ENCODE measurements at regions not wholly inside any gene's neighbourhood (a gene's known extent, or its start where the extent isn't known, plus 50 kb on each side); places are given as distances from the start of the nearest gene placed in this dataset.

- no peak for TF ChIP-seq RELA (CRISPR knock-in tag; IDR thresholded peaks at IDR 0.05; ENCODE audit: borderline replicate concordance)
These were observed 223.7 kb upstream of the SEMA6D start (continued) for GRCh38 chr15:47493357-47494247.

- no peak for DNase-seq (ENCODE audit: low spot score)
- TF ChIP-seq HMGA2 (CRISPR knock-in tag; IDR thresholded peaks at IDR 0.05) (no peak), EMX1 (CRISPR knock-in tag; IDR thresholded peaks at IDR 0.05) (no peak), SMAD4 (CRISPR knock-in tag; IDR thresholded peaks at IDR 0.05) (no peak), ZNF671 (CRISPR knock-in tag; IDR thresholded peaks at IDR 0.05) (no peak), ZNF232 (CRISPR knock-in tag; IDR thresholded peaks at IDR 0.05) (no peak), TEAD1 (CRISPR knock-in tag; IDR thresholded peaks at IDR 0.05) (no peak), ZBTB21 (CRISPR knock-in tag; IDR thresholded peaks at IDR 0.05; ENCODE audit: borderline replicate concordance) (no peak), ZNF396 (CRISPR knock-in tag; IDR thresholded peaks at IDR 0.05; ENCODE audit: borderline replicate concordance) (no peak), NR3C1 (CRISPR knock-in tag; conservative IDR thresholded peaks at IDR 0.05; ENCODE audit: low read depth) (no peak), JAZF1 (CRISPR knock-in tag; IDR thresholded peaks at IDR 0.05) (no peak), MYBL2 (CRISPR knock-in tag; IDR thresholded peaks at IDR 0.05) (no peak), STAT6 (CRISPR knock-in tag; conservative IDR thresholded peaks at IDR 0.05; ENCODE audit: low read depth) (no peak)
- TF ChIP-seq, protein P1, sequence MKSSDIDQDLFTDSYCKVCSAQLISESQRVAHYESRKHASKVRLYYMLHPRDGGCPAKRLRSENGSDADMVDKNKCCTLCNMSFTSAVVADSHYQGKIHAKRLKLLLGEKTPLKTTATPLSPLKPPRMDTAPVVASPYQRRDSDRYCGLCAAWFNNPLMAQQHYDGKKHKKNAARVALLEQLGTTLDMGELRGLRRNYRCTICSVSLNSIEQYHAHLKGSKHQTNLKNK (CRISPR knock-in tag; IDR thresholded peaks at IDR 0.05), result no peak
- TF ChIP-seq, protein P2, sequence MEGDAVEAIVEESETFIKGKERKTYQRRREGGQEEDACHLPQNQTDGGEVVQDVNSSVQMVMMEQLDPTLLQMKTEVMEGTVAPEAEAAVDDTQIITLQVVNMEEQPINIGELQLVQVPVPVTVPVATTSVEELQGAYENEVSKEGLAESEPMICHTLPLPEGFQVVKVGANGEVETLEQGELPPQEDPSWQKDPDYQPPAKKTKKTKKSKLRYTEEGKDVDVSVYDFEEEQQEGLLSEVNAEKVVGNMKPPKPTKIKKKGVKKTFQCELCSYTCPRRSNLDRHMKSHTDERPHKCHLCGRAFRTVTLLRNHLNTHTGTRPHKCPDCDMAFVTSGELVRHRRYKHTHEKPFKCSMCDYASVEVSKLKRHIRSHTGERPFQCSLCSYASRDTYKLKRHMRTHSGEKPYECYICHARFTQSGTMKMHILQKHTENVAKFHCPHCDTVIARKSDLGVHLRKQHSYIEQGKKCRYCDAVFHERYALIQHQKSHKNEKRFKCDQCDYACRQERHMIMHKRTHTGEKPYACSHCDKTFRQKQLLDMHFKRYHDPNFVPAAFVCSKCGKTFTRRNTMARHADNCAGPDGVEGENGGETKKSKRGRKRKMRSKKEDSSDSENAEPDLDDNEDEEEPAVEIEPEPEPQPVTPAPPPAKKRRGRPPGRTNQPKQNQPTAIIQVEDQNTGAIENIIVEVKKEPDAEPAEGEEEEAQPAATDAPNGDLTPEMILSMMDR (IDR thresholded peaks at IDR 0.05), result no peak
- Mint-ChIP-seq H3K27me3 (ENCODE audit: low read depth) (no peaks in the 10 kb centered on the region), H3K4me1 (peaks cover 3% of the 10 kb centered on the region), H3K27ac (no peak overlapping the region), H3K4me3 (no peak overlapping the region), H3K36me3 (no peaks in the 10 kb centered on the region), H3K9me3 (no peaks in the 10 kb centered on the region)
- ChIA-PET POLR2A (no interaction called here), CTCF (interaction anchor here (1.7 kb wide), 1 partner anchor 25 kb away, joined by 6 read pairs; no protein-coding TSS in a partner anchor)
- ATAC-seq, result no peak
These were observed 220.7 kb upstream of the SEMA6D start for GRCh38 chr15:47496343-47497185.

- H3K27ac Mint-ChIP-seq, result no peak overlapping the region
- H3K4me1 Mint-ChIP-seq, result no peaks in the 10 kb centered on the region
- H3K27me3 Mint-ChIP-seq (ENCODE audit: low read depth), result no peaks in the 10 kb centered on the region
- H3K4me3 Mint-ChIP-seq, result no peak overlapping the region
- ATAC-seq (no peak), DNase-seq (ENCODE audit: low spot score) (no peak)
- no peaks in the 10 kb centered on the region for H3K36me3 Mint-ChIP-seq
- ChIA-PET CTCF (interaction anchor here (1.2 kb wide), 1 partner anchor 127 kb away, joined by 4 read pairs; no protein-coding TSS in a partner anchor), POLR2A (no interaction called here)
- H3K9me3 Mint-ChIP-seq, result no peaks in the 10 kb centered on the region
- TF ChIP-seq, protein P3, sequence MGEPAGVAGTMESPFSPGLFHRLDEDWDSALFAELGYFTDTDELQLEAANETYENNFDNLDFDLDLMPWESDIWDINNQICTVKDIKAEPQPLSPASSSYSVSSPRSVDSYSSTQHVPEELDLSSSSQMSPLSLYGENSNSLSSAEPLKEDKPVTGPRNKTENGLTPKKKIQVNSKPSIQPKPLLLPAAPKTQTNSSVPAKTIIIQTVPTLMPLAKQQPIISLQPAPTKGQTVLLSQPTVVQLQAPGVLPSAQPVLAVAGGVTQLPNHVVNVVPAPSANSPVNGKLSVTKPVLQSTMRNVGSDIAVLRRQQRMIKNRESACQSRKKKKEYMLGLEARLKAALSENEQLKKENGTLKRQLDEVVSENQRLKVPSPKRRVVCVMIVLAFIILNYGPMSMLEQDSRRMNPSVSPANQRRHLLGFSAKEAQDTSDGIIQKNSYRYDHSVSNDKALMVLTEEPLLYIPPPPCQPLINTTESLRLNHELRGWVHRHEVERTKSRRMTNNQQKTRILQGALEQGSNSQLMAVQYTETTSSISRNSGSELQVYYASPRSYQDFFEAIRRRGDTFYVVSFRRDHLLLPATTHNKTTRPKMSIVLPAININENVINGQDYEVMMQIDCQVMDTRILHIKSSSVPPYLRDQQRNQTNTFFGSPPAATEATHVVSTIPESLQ (CRISPR knock-in tag; IDR thresholded peaks at IDR 0.05), result no peak
- no peak for TF ChIP-seq ZNF532 (CRISPR knock-in tag; IDR thresholded peaks at IDR 0.05; ENCODE audit: borderline replicate concordance)
- TF ChIP-seq, protein P4, sequence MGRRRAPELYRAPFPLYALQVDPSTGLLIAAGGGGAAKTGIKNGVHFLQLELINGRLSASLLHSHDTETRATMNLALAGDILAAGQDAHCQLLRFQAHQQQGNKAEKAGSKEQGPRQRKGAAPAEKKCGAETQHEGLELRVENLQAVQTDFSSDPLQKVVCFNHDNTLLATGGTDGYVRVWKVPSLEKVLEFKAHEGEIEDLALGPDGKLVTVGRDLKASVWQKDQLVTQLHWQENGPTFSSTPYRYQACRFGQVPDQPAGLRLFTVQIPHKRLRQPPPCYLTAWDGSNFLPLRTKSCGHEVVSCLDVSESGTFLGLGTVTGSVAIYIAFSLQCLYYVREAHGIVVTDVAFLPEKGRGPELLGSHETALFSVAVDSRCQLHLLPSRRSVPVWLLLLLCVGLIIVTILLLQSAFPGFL (CRISPR knock-in tag; IDR thresholded peaks at IDR 0.05; ENCODE audit: borderline replicate concordance), result no peak
These were observed 216.5 kb upstream of the SEMA6D start for GRCh38 chr15:47500842-47501241.

Measured in WTC11 (cell line).